ENCODE measurements at regions not wholly inside any gene's neighbourhood (a gene's known extent, or its start where the extent isn't known, plus 50 kb on each side); places are given as distances from the start of the nearest gene placed in this dataset.

- TF ChIP-seq CTCF (conservative IDR thresholded peaks at IDR 0.05; ENCODE audit: low read depth, low read length): no peak
- DNase-seq (ENCODE audit: low read depth): no peak
Measured at GRCh38 chr22:47592791-47593190, 830.3 kb downstream of the TBC1D22A start.

GRCh38 chr22:47591709-47592108, 829.3 kb downstream of the TBC1D22A start:
- no peak for TF ChIP-seq CTCF (conservative IDR thresholded peaks at IDR 0.05; ENCODE audit: low read depth, low read length)
- H3K4me3 ChIP-seq (ENCODE audit: low read depth, low read length): no peak overlapping the region
- no peak for DNase-seq (ENCODE audit: low read depth)

More at GRCh38 chr22:47592791-47593190, 830.3 kb downstream of the TBC1D22A start:
- H3K4me3 ChIP-seq (ENCODE audit: low read depth, low read length): no peak overlapping the region

GRCh38 chr22:47591016-47591415, 828.6 kb downstream of the TBC1D22A start:
- TF ChIP-seq CTCF (conservative IDR thresholded peaks at IDR 0.05; ENCODE audit: low read depth, low read length): no peak
- DNase-seq (ENCODE audit: low read depth): no peak
- no peak overlapping the region for H3K4me3 ChIP-seq (ENCODE audit: low read depth, low read length)

- no peak for TF ChIP-seq CTCF (conservative IDR thresholded peaks at IDR 0.05; ENCODE audit: low read depth, low read length)
- H3K4me3 ChIP-seq (ENCODE audit: low read depth, low read length): no peak overlapping the region
- no peak for DNase-seq (ENCODE audit: low read depth)
Measured at GRCh38 chr22:47589271-47590250, 827.1 kb downstream of the TBC1D22A start.

- no peak for TF ChIP-seq CTCF (conservative IDR thresholded peaks at IDR 0.05; ENCODE audit: low read depth, low read length)
- DNase-seq (ENCODE audit: low read depth): no peak
- no peak overlapping the region for H3K4me3 ChIP-seq (ENCODE audit: low read depth, low read length)
Measured at GRCh38 chr22:47588578-47588960, 826.1 kb downstream of the TBC1D22A start.

- no peak overlapping the region for H3K4me3 ChIP-seq (ENCODE audit: low read depth, low read length)
- TF ChIP-seq CTCF (conservative IDR thresholded peaks at IDR 0.05; ENCODE audit: low read depth, low read length): no peak
- DNase-seq (ENCODE audit: low read depth): no peak
Measured at GRCh38 chr22:47587861-47588577, 825.6 kb downstream of the TBC1D22A start.
